ENCODE measurements at regions not wholly inside any gene's neighbourhood (a gene's known extent, or its start where the extent isn't known, plus 50 kb on each side); places are given as distances from the start of the nearest gene placed in this dataset.
A peak's percentile ranks its signal among the peaks of the same experiment; 100 is the strongest.

DNA sequence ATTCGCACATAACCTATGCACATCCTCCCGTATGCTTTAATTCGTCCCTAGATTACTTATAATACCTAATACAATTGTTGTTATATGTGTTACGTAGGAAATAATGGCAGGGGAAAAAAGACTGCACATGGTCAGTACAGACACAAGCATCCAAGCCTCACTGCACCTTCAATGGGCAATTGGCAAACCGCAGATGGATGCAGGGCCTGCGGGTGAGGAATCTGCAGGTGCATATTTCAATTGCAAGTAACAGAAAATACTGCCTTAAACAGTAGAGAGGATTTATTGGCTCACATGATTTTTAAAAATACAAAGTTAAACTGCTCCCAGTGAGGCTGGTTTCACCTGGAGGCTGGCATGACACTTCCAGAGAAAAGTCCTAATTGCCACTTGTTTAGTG, 142.1 kb upstream of the MLN start:
- DNase-seq (ENCODE audit: insufficient read length, low spot score) (no peak), FAIRE-seq (no peak)
- TF ChIP-seq, protein P1, sequence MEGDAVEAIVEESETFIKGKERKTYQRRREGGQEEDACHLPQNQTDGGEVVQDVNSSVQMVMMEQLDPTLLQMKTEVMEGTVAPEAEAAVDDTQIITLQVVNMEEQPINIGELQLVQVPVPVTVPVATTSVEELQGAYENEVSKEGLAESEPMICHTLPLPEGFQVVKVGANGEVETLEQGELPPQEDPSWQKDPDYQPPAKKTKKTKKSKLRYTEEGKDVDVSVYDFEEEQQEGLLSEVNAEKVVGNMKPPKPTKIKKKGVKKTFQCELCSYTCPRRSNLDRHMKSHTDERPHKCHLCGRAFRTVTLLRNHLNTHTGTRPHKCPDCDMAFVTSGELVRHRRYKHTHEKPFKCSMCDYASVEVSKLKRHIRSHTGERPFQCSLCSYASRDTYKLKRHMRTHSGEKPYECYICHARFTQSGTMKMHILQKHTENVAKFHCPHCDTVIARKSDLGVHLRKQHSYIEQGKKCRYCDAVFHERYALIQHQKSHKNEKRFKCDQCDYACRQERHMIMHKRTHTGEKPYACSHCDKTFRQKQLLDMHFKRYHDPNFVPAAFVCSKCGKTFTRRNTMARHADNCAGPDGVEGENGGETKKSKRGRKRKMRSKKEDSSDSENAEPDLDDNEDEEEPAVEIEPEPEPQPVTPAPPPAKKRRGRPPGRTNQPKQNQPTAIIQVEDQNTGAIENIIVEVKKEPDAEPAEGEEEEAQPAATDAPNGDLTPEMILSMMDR (IDR thresholded peaks at IDR 0.05; ENCODE audit: insufficient read depth, missing control alignments), result no peak

DNA sequence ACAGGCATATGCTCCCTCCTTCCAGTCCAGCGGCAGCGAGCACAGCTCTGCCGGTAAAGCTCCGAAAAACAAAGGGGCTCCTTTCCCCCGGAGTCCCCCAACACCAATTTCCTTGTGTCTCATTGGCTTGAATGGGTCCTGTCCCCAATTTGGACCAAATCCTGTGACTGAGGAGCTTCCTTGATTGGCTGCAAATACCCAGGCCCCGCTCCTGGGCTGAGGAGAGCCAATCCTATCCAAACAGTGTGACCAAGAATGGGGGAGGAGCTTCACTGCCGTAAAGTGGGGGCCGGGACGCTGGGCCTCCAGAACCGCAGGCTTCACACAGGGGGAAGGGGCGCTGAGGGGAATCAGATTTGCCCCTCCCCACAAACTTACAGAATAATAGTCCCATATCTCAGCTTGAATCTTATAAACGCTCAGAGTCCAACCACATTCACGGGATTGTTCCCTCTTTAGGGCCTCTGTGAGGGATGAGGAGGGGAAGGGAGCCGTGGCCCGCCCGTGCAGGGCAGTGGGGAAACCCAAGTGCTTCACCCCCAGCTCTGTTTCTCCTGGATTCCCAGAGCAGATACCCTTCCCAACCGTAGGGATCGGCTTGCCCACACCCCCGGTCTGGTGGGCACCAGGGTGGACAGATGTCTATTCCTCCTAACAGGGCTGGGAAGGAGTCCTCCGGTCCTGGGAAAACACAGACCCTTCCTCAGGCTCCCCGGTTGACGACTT, 141.0 kb upstream of the MLN start:
- TF ChIP-seq, protein P1 (IDR thresholded peaks at IDR 0.05; ENCODE audit: insufficient read depth, missing control alignments), result no peak
- DNase-seq (ENCODE audit: insufficient read length, low spot score) (no peak), FAIRE-seq (no peak)

DNA sequence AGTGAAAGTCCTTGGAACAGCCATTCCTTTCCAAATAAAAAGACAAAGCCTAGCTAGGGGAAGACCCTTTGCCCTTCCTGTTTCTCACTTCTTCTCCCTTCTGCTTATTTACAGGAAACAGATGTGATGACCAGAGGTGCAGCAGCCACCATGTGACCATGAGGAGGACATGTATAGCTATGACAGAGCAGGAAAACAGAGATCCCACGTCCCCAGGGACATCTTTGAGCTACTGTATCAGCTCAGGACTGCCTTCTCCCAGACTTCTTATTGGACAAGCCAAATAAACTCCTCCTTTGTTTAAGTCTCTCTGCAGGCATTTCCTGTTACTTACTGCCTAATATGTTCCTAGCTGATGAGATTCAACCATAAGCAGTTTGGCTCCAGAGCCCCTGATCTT, 133.1 kb upstream of the MLN start:
- TF ChIP-seq, protein P1 (IDR thresholded peaks at IDR 0.05; ENCODE audit: insufficient read depth, missing control alignments), result no peak
- DNase-seq (ENCODE audit: insufficient read length, low spot score), result no peak
- FAIRE-seq, result no peak

DNA sequence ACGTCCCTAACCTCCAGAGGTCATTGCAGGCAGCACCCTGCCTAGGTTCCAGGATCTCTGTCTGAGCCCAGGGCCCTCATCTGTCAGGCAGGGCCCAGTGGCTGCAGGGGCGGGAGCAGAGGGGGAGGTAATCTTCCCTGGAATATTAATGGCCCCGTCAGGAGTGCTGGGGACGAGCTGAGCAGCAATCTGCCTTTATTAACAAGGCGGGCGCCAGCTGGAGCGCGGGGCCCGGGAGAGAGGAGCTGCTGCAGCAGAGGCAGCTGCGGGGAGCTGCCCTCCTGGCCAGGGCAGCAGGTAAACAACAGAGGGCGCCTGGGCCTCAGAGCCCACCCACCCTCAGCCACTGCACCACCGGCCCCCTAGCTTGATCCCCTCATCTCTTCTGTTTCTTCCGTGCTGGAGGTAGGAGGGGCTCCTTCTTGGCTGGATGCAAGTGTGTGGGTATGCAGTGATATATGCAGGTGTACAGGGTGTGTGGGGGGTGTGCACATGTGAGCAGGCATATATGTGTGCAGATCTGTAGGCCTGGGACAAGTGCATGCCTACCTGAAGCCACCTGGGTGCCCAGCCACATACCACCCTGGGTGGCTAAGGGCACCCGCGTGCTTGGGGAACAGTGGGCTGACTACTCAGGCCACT, 131.8 kb upstream of the MLN start:
- DNase-seq (ENCODE audit: insufficient read length, low spot score) (peak; percentile 87), FAIRE-seq (no peak)
- TF ChIP-seq, protein P1 (IDR thresholded peaks at IDR 0.05; ENCODE audit: insufficient read depth, missing control alignments), result no peak

DNA sequence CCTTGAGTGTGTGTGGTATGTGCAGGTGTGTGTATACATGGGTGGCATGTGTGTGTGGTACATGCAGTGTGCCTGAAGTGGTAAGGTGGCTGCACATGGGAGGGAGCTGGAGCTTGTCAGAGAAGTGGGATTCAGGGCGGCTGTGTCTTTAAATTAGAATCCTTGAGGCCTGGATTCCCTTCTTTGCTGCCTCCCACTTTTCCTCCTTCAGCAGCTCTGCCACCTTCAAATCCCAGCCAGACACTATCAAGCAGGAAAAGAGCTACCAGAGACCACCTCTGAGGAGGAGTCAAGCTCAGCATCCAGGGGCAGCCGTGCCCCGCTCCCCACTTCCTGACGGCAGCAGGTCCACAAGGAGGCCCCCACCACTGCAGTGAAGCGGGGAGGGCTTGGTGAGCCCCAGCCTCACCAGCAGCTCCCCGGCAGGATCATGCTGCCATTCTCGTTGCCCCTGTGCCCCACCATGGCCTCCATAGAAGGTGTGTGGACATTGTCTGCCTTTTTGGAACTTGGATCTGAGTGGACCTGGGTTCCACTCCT, 131.0 kb upstream of the MLN start:
- FAIRE-seq (no peak), DNase-seq (ENCODE audit: insufficient read length, low spot score) (no peak)

DNA sequence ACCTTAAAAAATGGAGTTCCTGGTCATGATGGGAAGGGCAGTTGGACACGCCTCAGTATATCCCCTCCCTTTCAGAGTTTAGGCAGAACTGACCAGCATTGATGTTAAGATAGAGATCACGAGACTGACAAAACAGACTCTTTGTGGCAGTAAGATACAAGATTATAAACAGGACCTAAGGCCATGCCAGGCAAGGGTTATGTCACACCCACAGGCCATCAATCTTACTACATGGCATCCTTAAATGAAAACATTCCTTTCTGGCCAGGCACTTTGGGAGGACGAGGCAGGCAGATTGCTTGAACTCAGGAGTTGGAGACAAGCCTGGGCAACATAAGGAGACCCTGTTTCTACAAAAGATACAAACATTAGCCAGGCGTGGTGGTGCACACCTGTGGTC, 129.3 kb upstream of the MLN start:
- no peak for DNase-seq (ENCODE audit: insufficient read length, low spot score)
- TF ChIP-seq, protein P1 (IDR thresholded peaks at IDR 0.05; ENCODE audit: insufficient read depth, missing control alignments), result no peak
- no peak for FAIRE-seq

More for the DNA sequence above, 131.0 kb upstream of the MLN start:
- TF ChIP-seq, protein P1 (IDR thresholded peaks at IDR 0.05; ENCODE audit: insufficient read depth, missing control alignments), result no peak

DNA sequence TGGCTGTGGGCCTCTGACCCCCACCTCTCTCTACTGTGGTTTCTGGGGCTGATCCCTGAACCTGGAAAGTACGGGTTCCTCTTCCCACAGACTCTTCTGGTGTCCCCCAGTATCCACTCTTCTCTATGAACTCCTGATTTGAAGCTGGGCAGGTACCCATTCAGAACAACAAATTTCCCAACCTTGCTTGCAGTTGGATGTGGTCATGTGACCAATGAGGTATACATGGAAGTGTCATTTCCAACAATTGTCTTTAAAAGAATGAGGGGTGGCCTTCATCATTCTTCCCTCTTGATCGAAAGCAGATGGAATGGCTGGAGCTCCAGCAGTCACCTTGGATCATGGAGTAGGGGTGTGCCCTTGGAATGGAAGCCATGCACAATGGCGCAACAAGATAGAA, 128.0 kb upstream of the MLN start:
- TF ChIP-seq, protein P1 (IDR thresholded peaks at IDR 0.05; ENCODE audit: insufficient read depth, missing control alignments), result no peak
- no peak for FAIRE-seq
- no peak for DNase-seq (ENCODE audit: insufficient read length, low spot score)
